ENCODE measurements at regions not wholly inside any gene's neighbourhood (a gene's known extent, or its start where the extent isn't known, plus 50 kb on each side); places are given as distances from the start of the nearest gene placed in this dataset.

GRCh38 chr4:64784125-64784524 is 374.9 kb upstream of the TECRL start:
- intact Hi-C loops (cut with DNase I): no loop called here
- no peak for ATAC-seq

GRCh38 chr4:64781737-64782326 is 372.6 kb upstream of the TECRL start:
- ATAC-seq (no peak), DNase-seq (no peak)
- H3K9me3 ChIP-seq: no peaks in the 10 kb centered on the region
- no peaks in the 10 kb centered on the region for H3K36me3 ChIP-seq
- H3K27ac ChIP-seq: no peak overlapping the region
- H3K27me3 ChIP-seq: no peaks in the 10 kb centered on the region
- H3K4me3 ChIP-seq: no peak overlapping the region
- no peaks in the 10 kb centered on the region for H3K4me1 ChIP-seq
- TF ChIP-seq, protein P1, sequence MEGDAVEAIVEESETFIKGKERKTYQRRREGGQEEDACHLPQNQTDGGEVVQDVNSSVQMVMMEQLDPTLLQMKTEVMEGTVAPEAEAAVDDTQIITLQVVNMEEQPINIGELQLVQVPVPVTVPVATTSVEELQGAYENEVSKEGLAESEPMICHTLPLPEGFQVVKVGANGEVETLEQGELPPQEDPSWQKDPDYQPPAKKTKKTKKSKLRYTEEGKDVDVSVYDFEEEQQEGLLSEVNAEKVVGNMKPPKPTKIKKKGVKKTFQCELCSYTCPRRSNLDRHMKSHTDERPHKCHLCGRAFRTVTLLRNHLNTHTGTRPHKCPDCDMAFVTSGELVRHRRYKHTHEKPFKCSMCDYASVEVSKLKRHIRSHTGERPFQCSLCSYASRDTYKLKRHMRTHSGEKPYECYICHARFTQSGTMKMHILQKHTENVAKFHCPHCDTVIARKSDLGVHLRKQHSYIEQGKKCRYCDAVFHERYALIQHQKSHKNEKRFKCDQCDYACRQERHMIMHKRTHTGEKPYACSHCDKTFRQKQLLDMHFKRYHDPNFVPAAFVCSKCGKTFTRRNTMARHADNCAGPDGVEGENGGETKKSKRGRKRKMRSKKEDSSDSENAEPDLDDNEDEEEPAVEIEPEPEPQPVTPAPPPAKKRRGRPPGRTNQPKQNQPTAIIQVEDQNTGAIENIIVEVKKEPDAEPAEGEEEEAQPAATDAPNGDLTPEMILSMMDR (IDR thresholded peaks at IDR 0.05): peak; percentile 66
- intact Hi-C loops (cut with DNase I): no loop called here

More at GRCh38 chr4:64784125-64784524, 374.9 kb upstream of the TECRL start:
- H3K36me3 ChIP-seq: no peaks in the 10 kb centered on the region
- no peaks in the 10 kb centered on the region for H3K4me1 ChIP-seq
- TF ChIP-seq, protein P1 (IDR thresholded peaks at IDR 0.05): no peak
- no peak for DNase-seq
- no peaks in the 10 kb centered on the region for H3K27me3 ChIP-seq
- no peak overlapping the region for H3K27ac ChIP-seq
- no peak overlapping the region for H3K4me3 ChIP-seq
- no peaks in the 10 kb centered on the region for H3K9me3 ChIP-seq

DNA sequence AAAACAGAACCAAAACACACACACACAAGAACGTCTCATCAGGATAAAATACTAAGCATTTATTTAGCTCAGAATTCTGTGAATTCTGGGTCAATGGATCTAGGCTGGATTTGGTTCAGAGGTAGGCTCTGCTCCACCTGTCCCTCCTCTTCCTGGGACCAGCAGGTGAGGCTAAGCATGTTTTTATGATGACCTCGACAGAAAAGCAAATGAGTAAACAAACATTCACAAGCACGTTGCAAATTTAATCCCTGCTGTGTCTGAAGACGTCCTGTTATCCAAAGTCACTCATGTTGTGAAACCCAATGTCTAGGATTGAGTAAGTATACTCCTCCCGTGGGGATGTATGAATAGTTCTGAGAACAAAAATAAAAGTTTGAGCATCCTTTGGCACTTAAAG is 371.4 kb upstream of the TECRL start:
- Histone ChIP-seq H3K9me3 (no peaks in the 10 kb centered on the region), H3K4me1 (no peaks in the 10 kb centered on the region), H3K4me3 (no peak overlapping the region), H3K27ac (no peak overlapping the region), H3K27me3 (no peaks in the 10 kb centered on the region), H3K36me3 (no peaks in the 10 kb centered on the region)
- ATAC-seq: no peak
- TF ChIP-seq, protein P1 (IDR thresholded peaks at IDR 0.05): no peak
- no peak for DNase-seq
- intact Hi-C loops (cut with DNase I): no loop called here

DNA sequence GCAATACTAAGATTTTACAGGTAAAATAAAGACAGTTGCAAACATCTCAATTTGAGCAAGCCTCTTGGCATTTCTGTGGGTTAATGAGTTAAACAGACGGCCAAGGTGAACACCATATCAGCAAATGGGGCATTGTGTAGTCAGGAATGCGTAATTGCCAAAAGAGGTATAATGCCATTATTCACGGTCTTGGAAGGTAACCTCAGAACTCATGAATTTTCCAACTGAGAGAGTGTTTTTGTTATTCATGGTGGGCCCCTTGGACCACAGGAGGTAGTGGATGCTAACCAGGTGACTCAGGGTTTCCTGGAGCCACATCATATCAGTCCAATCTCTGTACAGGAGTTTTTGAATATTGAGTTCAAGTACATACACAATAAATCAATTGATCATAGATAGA is 368.0 kb upstream of the TECRL start:
- no peaks in the 10 kb centered on the region for H3K9me3 ChIP-seq
- intact Hi-C loops (cut with DNase I): no loop called here
- no peak for DNase-seq
- no peak overlapping the region for H3K27ac ChIP-seq
- no peak overlapping the region for H3K4me3 ChIP-seq
- no peaks in the 10 kb centered on the region for H3K27me3 ChIP-seq
- ATAC-seq: no peak
- no peaks in the 10 kb centered on the region for H3K4me1 ChIP-seq
- H3K36me3 ChIP-seq: no peaks in the 10 kb centered on the region
- TF ChIP-seq, protein P1 (IDR thresholded peaks at IDR 0.05): no peak

GRCh38 chr4:64776820-64777219 is 367.6 kb upstream of the TECRL start:
- Histone ChIP-seq H3K4me1 (no peaks in the 10 kb centered on the region), H3K9me3 (no peaks in the 10 kb centered on the region), H3K27me3 (no peaks in the 10 kb centered on the region), H3K27ac (no peak overlapping the region), H3K4me3 (no peak overlapping the region), H3K36me3 (no peaks in the 10 kb centered on the region)
- ATAC-seq: no peak
- DNase-seq: no peak
- TF ChIP-seq, protein P1 (IDR thresholded peaks at IDR 0.05): no peak
- intact Hi-C loops (cut with DNase I): no loop called here

DNA sequence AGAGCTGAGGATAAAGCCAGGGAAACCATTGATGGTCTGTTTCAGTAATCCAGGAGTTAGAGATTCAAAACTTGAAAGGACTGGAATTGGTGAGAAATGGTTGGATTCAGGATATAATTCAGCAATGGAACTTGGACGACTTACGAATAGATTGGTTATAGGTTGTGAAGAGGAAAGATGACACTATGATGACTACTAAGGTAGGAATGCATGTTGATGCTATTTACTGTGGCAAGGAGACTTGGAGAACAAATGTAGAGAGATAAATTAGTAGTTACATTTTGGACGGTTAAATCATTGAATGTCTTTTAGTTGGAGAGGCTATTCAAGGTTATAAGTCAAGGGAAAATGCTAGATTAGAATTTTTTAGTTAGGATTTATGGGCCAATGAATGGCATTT is 365.4 kb upstream of the TECRL start:
- Histone ChIP-seq H3K4me3 (no peak overlapping the region), H3K27me3 (no peaks in the 10 kb centered on the region), H3K36me3 (no peaks in the 10 kb centered on the region), H3K9me3 (no peaks in the 10 kb centered on the region), H3K4me1 (no peaks in the 10 kb centered on the region), H3K27ac (no peak overlapping the region)
- TF ChIP-seq, protein P1 (IDR thresholded peaks at IDR 0.05): no peak
- no peak for ATAC-seq
- DNase-seq: no peak
- intact Hi-C loops (cut with DNase I): no loop called here

All from upper lobe of right lung (tissue), 1 donor.